ENCODE measurements at regions not wholly inside any gene's neighbourhood (a gene's known extent, or its start where the extent isn't known, plus 50 kb on each side); places are given as distances from the start of the nearest gene placed in this dataset.

- Histone ChIP-seq H3K9me3 (ENCODE audit: control insufficient read depth, low read length) (no peaks in the 10 kb centered on the region), H3K27ac (ENCODE audit: low read depth, low read length, severe bottlenecking) (no peak overlapping the region), H3K4me1 (ENCODE audit: control insufficient read depth, insufficient read depth, low read length, poor library complexity, severe bottlenecking) (no peaks in the 10 kb centered on the region), H3K36me3 (ENCODE audit: control insufficient read depth, insufficient read depth, low read length) (no peaks in the 10 kb centered on the region), H3K4me3 (ENCODE audit: extremely low read depth, insufficient read depth, low read length, poor library complexity, severe bottlenecking) (no peak overlapping the region)
- WGBS, 2 experiments (ENCODE audit: insufficient coverage in 2 of 2): 94 to 100% methylated on average over 3 to 4 of the region's 4 CpGs
Measured at GRCh38 chr6:82088978-82089771, 158.4 kb downstream of the IBTK start.

GRCh38 chr6:82086944-82087343 is 160.6 kb downstream of the IBTK start:
- no peaks in the 10 kb centered on the region for H3K4me1 ChIP-seq (ENCODE audit: control insufficient read depth, insufficient read depth, low read length, poor library complexity, severe bottlenecking)
- no CpG with 5 or more reads among the region's 2 CpGs for WGBS, 2 experiments (ENCODE audit: insufficient coverage in 2 of 2)
- H3K36me3 ChIP-seq (ENCODE audit: control insufficient read depth, insufficient read depth, low read length): no peaks in the 10 kb centered on the region
- H3K4me3 ChIP-seq (ENCODE audit: extremely low read depth, insufficient read depth, low read length, poor library complexity, severe bottlenecking): no peak overlapping the region
- no peaks in the 10 kb centered on the region for H3K9me3 ChIP-seq (ENCODE audit: control insufficient read depth, low read length)
- H3K27ac ChIP-seq (ENCODE audit: low read depth, low read length, severe bottlenecking): no peak overlapping the region

GRCh38 chr6:82085701-82086100 is 161.8 kb downstream of the IBTK start:
- Histone ChIP-seq H3K4me3 (ENCODE audit: extremely low read depth, insufficient read depth, low read length, poor library complexity, severe bottlenecking) (no peak overlapping the region), H3K4me1 (ENCODE audit: control insufficient read depth, insufficient read depth, low read length, poor library complexity, severe bottlenecking) (no peaks in the 10 kb centered on the region)
- 67 to 80% methylated on average over 1 of the region's 5 CpGs for WGBS, 2 experiments (ENCODE audit: insufficient coverage in 2 of 2)

GRCh38 chr6:82084324-82084920 is 163.1 kb downstream of the IBTK start:
- Histone ChIP-seq H3K4me3 (ENCODE audit: extremely low read depth, insufficient read depth, low read length, poor library complexity, severe bottlenecking) (no peak overlapping the region), H3K4me1 (ENCODE audit: control insufficient read depth, insufficient read depth, low read length, poor library complexity, severe bottlenecking) (no peaks in the 10 kb centered on the region), H3K9me3 (ENCODE audit: control insufficient read depth, low read length) (no peaks in the 10 kb centered on the region), H3K36me3 (ENCODE audit: control insufficient read depth, insufficient read depth, low read length) (no peaks in the 10 kb centered on the region), H3K27ac (ENCODE audit: low read depth, low read length, severe bottlenecking) (no peak overlapping the region)
- WGBS, 2 experiments (ENCODE audit: insufficient coverage in 2 of 2): 90 to 91% methylated on average over 1 of the region's 2 CpGs

More at GRCh38 chr6:82085701-82086100, 161.8 kb downstream of the IBTK start:
- H3K9me3 ChIP-seq (ENCODE audit: control insufficient read depth, low read length): no peaks in the 10 kb centered on the region
- no peaks in the 10 kb centered on the region for H3K36me3 ChIP-seq (ENCODE audit: control insufficient read depth, insufficient read depth, low read length)
- no peak overlapping the region for H3K27ac ChIP-seq (ENCODE audit: low read depth, low read length, severe bottlenecking)

- Histone ChIP-seq H3K36me3 (ENCODE audit: control insufficient read depth, insufficient read depth, low read length) (no peaks in the 10 kb centered on the region), H3K9me3 (ENCODE audit: control insufficient read depth, low read length) (no peaks in the 10 kb centered on the region), H3K27ac (ENCODE audit: low read depth, low read length, severe bottlenecking) (no peak overlapping the region), H3K4me3 (ENCODE audit: extremely low read depth, insufficient read depth, low read length, poor library complexity, severe bottlenecking) (no peak overlapping the region), H3K4me1 (ENCODE audit: control insufficient read depth, insufficient read depth, low read length, poor library complexity, severe bottlenecking) (no peaks in the 10 kb centered on the region)
- no CpG with 5 or more reads among the region's 1 CpG for WGBS, 2 experiments (ENCODE audit: insufficient coverage in 2 of 2)
Measured at GRCh38 chr6:82083646-82084045, 163.9 kb downstream of the IBTK start.

GRCh38 chr6:82080767-82081166 is 166.8 kb downstream of the IBTK start:
- Histone ChIP-seq H3K4me1 (ENCODE audit: control insufficient read depth, insufficient read depth, low read length, poor library complexity, severe bottlenecking) (no peaks in the 10 kb centered on the region), H3K36me3 (ENCODE audit: control insufficient read depth, insufficient read depth, low read length) (no peaks in the 10 kb centered on the region), H3K27ac (ENCODE audit: low read depth, low read length, severe bottlenecking) (no peak overlapping the region), H3K4me3 (ENCODE audit: extremely low read depth, insufficient read depth, low read length, poor library complexity, severe bottlenecking) (no peak overlapping the region), H3K9me3 (ENCODE audit: control insufficient read depth, low read length) (no peaks in the 10 kb centered on the region)
- WGBS, 2 experiments (ENCODE audit: insufficient coverage in 2 of 2): no CpG with 5 or more reads among the region's 1 CpG

- no peak overlapping the region for H3K27ac ChIP-seq (ENCODE audit: low read depth, low read length, severe bottlenecking)
- no peak overlapping the region for H3K4me3 ChIP-seq (ENCODE audit: extremely low read depth, insufficient read depth, low read length, poor library complexity, severe bottlenecking)
- H3K36me3 ChIP-seq (ENCODE audit: control insufficient read depth, insufficient read depth, low read length): no peaks in the 10 kb centered on the region
- H3K4me1 ChIP-seq (ENCODE audit: control insufficient read depth, insufficient read depth, low read length, poor library complexity, severe bottlenecking): no peaks in the 10 kb centered on the region
- WGBS, 2 experiments (ENCODE audit: insufficient coverage in 2 of 2): 92 to 100% methylated on average over 3 of the region's 3 CpGs
- no peaks in the 10 kb centered on the region for H3K9me3 ChIP-seq (ENCODE audit: control insufficient read depth, low read length)
Measured at GRCh38 chr6:82078286-82078908, 169.1 kb downstream of the IBTK start.

- no peak overlapping the region for H3K4me3 ChIP-seq (ENCODE audit: extremely low read depth, insufficient read depth, low read length, poor library complexity, severe bottlenecking)
- no peak overlapping the region for H3K27ac ChIP-seq (ENCODE audit: low read depth, low read length, severe bottlenecking)
- H3K9me3 ChIP-seq (ENCODE audit: control insufficient read depth, low read length): no peaks in the 10 kb centered on the region
- WGBS, 2 experiments (ENCODE audit: insufficient coverage in 2 of 2): no CpG with 5 or more reads among the region's 1 CpG
- H3K36me3 ChIP-seq (ENCODE audit: control insufficient read depth, insufficient read depth, low read length): no peaks in the 10 kb centered on the region
- no peaks in the 10 kb centered on the region for H3K4me1 ChIP-seq (ENCODE audit: control insufficient read depth, insufficient read depth, low read length, poor library complexity, severe bottlenecking)
Measured at GRCh38 chr6:82076916-82077315, 170.6 kb downstream of the IBTK start.

- Histone ChIP-seq H3K4me3 (ENCODE audit: extremely low read depth, insufficient read depth, low read length, poor library complexity, severe bottlenecking) (no peak overlapping the region), H3K36me3 (ENCODE audit: control insufficient read depth, insufficient read depth, low read length) (no peaks in the 10 kb centered on the region), H3K9me3 (ENCODE audit: control insufficient read depth, low read length) (no peaks in the 10 kb centered on the region), H3K4me1 (ENCODE audit: control insufficient read depth, insufficient read depth, low read length, poor library complexity, severe bottlenecking) (no peaks in the 10 kb centered on the region), H3K27ac (ENCODE audit: low read depth, low read length, severe bottlenecking) (no peak overlapping the region)
- WGBS, 2 experiments (ENCODE audit: insufficient coverage in 2 of 2): 0 to 50% methylated on average over 1 of the region's 2 CpGs
Measured at GRCh38 chr6:82074556-82074955, 173.0 kb downstream of the IBTK start.

GRCh38 chr6:82073484-82073883 is 174.1 kb downstream of the IBTK start:
- Histone ChIP-seq H3K36me3 (ENCODE audit: control insufficient read depth, insufficient read depth, low read length) (no peaks in the 10 kb centered on the region), H3K4me1 (ENCODE audit: control insufficient read depth, insufficient read depth, low read length, poor library complexity, severe bottlenecking) (no peaks in the 10 kb centered on the region), H3K27ac (ENCODE audit: low read depth, low read length, severe bottlenecking) (no peak overlapping the region), H3K4me3 (ENCODE audit: extremely low read depth, insufficient read depth, low read length, poor library complexity, severe bottlenecking) (no peak overlapping the region), H3K9me3 (ENCODE audit: control insufficient read depth, low read length) (no peaks in the 10 kb centered on the region)
- WGBS, 2 experiments (ENCODE audit: insufficient coverage in 2 of 2): 78 to 100% methylated on average over 2 to 4 of the region's 5 CpGs

- H3K9me3 ChIP-seq (ENCODE audit: control insufficient read depth, low read length): no peaks in the 10 kb centered on the region
- no peak overlapping the region for H3K27ac ChIP-seq (ENCODE audit: low read depth, low read length, severe bottlenecking)
Measured at GRCh38 chr6:82072751-82073150, 174.8 kb downstream of the IBTK start.

More at GRCh38 chr6:82072751-82073150, 174.8 kb downstream of the IBTK start:
- no peaks in the 10 kb centered on the region for H3K4me1 ChIP-seq (ENCODE audit: control insufficient read depth, insufficient read depth, low read length, poor library complexity, severe bottlenecking)
- WGBS, 2 experiments (ENCODE audit: insufficient coverage in 2 of 2): 80% methylated on average over 1 of the region's 4 CpGs; no CpG with 5 or more reads in 1 of the 2 experiments
- H3K36me3 ChIP-seq (ENCODE audit: control insufficient read depth, insufficient read depth, low read length): no peaks in the 10 kb centered on the region
- no peak overlapping the region for H3K4me3 ChIP-seq (ENCODE audit: extremely low read depth, insufficient read depth, low read length, poor library complexity, severe bottlenecking)
